Effector memory CD8-positive, alpha-beta T cell (primary cell): ENCODE measurements at regions not wholly inside any gene's neighbourhood (a gene's known extent, or its start where the extent isn't known, plus 50 kb on each side); places are given as distances from the start of the nearest gene placed in this dataset.

Source experiments
- ATAC-seq: fragments of 150-1000 bp; cut with Tn5 transposase; replicated peaks from 2 replicates; pipeline ENCODE4 v1.10.0; 2021; ENCODE audit warnings: mild to moderate bottlenecking, moderate library complexity
- DNase-seq, 3 experiments: peaks; one replicate each; pipeline ENCODE4 v3.0.0; 2021
- H3K27ac Mint-ChIP-seq, 2 donors: one replicate each; pipeline ENCODE4 v1.8.0; 2022; ENCODE audit warnings: mild to moderate bottlenecking in 2 of 2, mixed read lengths in 2 of 2, moderate library complexity in 2 of 2
- H3K27me3 Mint-ChIP-seq, 2 donors: one replicate each; pipeline ENCODE4 v1.8.0; 2022; ENCODE audit warnings: mixed read lengths in 2 of 2
- H3K36me3 Mint-ChIP-seq: one replicate; pipeline ENCODE4 v1.8.0; 2022; ENCODE audit warnings: mild to moderate bottlenecking, moderate library complexity, mixed read lengths; ENCODE audit not compliant: insufficient read depth
- H3K4me1 Mint-ChIP-seq, 2 donors: one replicate each; pipeline ENCODE4 v1.8.0; 2022; ENCODE audit warnings: low read depth in 2 of 2, mixed read lengths in 2 of 2
- H3K4me3 Mint-ChIP-seq, 2 donors: one replicate each; pipeline ENCODE4 v1.8.0; 2022; ENCODE audit warnings: mild to moderate bottlenecking in 2 of 2, mixed read lengths in 2 of 2, moderate library complexity in 2 of 2
- H3K9me3 Mint-ChIP-seq, 2 donors: one replicate each; pipeline ENCODE4 v1.8.0; 2022; ENCODE audit warnings: mixed read lengths in 2 of 2

DNA sequence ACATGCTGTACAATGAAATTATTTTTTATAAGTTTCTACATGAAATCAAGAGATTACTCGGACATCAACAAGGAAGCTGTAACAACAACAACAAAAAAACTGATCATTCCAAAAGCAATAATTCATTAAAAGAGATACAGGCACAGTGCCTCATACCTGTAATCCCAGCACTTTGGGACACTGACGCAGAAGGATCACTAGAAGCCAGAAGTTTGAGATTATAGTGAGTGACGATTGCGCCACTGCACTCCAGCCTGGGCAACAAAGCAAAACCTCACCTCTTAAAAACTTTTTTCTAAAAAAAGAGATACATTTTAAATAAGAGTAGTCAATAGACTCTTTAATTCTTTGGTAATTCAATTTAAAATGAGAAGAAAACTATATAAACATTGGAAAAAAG, 364.3 kb downstream of the TNS1 start:
- ATAC-seq (no peak), DNase-seq (no peak)
- Mint-ChIP-seq H3K36me3 (no peaks in the 10 kb centered on the region), H3K27ac (no peak overlapping the region), H3K9me3 (no peaks in the 10 kb centered on the region), H3K4me1 (no peaks in the 10 kb centered on the region), H3K27me3 (peaks cover 13 to 17% of the 10 kb centered on the region in 2 donors), H3K4me3 (no peak overlapping the region)

DNA sequence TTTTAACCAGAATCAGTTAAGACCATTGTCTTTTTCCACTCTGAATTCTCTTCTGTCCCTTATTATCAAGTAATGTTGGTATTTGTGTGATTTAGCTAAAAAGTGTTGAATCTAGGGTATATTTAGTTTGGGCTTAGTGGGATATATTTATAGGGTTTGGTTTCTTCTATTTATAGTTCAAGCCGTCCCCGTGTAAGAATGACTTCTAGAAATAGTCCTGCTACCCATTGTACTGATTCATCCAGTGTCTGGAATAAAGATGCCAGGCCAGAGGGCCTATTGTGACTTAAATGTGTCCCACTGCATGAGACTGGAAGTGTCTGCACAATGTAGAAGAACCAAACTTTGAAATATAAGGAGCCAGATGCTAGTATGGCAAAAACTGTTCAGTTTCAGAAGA, 364.8 kb downstream of the TNS1 start:
- H3K27ac Mint-ChIP-seq: no peak overlapping the region

DNA sequence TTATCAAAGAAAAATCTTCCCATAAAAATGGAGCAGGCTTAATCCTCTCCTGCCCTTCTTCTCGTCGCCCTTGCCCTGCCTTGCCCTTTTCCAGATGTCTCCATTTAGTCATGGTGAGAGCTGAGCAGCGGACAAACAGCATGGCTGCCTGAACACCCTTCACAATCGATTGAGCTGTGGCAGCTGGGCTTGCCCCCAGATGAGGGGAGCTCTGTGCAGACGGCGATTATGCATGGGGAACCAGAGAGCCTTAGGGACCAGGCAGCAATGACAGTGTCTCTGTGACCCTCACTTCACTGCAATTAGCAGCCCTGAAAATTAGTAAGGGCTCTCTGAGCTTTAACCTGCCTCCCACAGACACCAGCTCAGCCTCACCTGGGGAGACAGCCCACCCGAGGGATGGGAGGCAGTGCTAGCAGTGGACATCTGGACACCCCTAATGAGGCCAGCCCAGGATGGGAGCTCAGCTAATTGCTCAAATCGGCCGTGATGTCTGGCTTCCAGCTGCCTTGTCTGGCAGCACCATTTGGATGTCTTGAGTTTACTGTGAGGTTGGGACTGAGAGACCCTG, 365.7 kb downstream of the TNS1 start:
- Mint-ChIP-seq H3K27ac (no peak overlapping the region), H3K4me1 (no peaks in the 10 kb centered on the region), H3K27me3 (peaks cover 16 to 17% of the 10 kb centered on the region in 2 donors), H3K9me3 (no peaks in the 10 kb centered on the region), H3K36me3 (no peaks in the 10 kb centered on the region), H3K4me3 (no peak overlapping the region)
- no peak for ATAC-seq
- DNase-seq: no peak

More for the DNA sequence above, 364.8 kb downstream of the TNS1 start:
- Mint-ChIP-seq H3K36me3 (no peaks in the 10 kb centered on the region), H3K4me3 (no peak overlapping the region), H3K27me3 (peaks cover 16 to 17% of the 10 kb centered on the region in 2 donors), H3K4me1 (no peaks in the 10 kb centered on the region), H3K9me3 (no peaks in the 10 kb centered on the region)
- DNase-seq: no peak
- no peak for ATAC-seq

DNA sequence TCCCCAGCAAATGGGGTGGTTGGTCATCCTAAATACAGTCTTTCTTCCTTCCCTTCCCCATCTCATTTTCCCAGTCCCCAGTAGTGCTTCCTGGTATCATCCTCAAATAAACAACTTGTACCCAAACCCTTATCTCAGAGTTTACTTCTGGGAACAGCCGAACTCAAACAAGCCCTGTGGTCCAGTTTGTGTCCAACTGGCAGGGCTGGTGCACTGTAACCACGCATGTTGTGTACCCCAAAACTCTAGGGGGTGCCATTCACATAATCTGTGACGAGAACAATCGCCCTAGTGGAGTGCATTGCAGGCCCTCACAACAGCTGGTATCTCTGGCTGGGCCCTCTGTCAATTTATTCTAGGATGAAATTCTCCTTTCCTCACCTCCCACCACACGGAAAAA, 366.2 kb downstream of the TNS1 start:
- ATAC-seq: no peak
- H3K4me3 Mint-ChIP-seq: no peak overlapping the region
- H3K9me3 Mint-ChIP-seq: no peaks in the 10 kb centered on the region
- H3K36me3 Mint-ChIP-seq: no peaks in the 10 kb centered on the region
- H3K27me3 Mint-ChIP-seq: peaks cover 17 to 21% of the 10 kb centered on the region in 2 donors
- DNase-seq: no peak
- no peaks in the 10 kb centered on the region for H3K4me1 Mint-ChIP-seq
- H3K27ac Mint-ChIP-seq: no peak overlapping the region

DNA sequence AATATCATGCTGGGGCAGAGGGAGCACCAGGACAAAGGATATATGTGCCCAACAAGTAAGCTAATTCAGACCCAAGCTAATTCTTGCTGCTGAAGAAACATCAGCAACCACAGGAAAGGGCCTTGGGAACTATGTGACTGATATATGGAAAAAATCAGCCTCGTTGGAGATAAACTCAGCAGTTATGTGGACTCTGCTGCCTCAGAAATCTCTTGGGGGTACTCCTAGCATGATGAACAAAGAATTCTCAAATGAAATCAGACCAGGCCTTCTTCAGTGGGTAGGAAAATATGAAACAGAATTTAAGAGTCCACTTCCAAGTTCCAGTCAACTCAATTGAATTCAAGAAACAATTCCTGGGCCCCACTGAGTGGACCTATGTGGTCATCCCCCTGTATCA, 367.9 kb downstream of the TNS1 start:
- DNase-seq (no peak), ATAC-seq (no peak)
- H3K9me3 Mint-ChIP-seq: no peaks in the 10 kb centered on the region
- no peaks in the 10 kb centered on the region for H3K36me3 Mint-ChIP-seq
- no peaks in the 10 kb centered on the region for H3K4me1 Mint-ChIP-seq
- H3K4me3 Mint-ChIP-seq: no peak overlapping the region
- H3K27me3 Mint-ChIP-seq: peaks cover 17 to 28% of the 10 kb centered on the region in 2 donors
- H3K27ac Mint-ChIP-seq: no peak overlapping the region

DNA sequence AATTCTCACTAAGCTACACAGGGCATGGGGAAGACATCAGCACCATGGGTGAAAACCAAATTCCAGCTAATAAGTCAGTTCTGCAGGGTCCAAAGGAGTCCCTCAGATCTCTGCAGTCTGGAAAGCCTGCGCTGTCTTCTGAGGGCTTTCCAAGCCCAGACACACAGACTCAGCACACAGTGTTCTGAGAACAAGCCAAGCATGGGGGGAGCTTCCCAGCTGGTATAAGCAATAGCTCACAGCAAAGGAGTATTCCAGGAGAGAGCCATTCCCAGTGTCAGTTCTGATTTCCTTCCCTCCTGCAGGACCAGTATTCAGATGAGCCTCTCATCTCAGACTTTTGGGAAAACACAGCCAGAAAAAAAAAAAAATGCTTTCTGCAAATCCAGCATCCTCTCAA, 370.8 kb downstream of the TNS1 start:
- no peak for DNase-seq
- no peak for ATAC-seq
- no peak overlapping the region for H3K4me3 Mint-ChIP-seq
- no peaks in the 10 kb centered on the region for H3K36me3 Mint-ChIP-seq
- no peaks in the 10 kb centered on the region for H3K4me1 Mint-ChIP-seq
- no peak overlapping the region for H3K27ac Mint-ChIP-seq
- H3K27me3 Mint-ChIP-seq: peaks cover 17 to 28% of the 10 kb centered on the region in 2 donors
- H3K9me3 Mint-ChIP-seq: no peaks in the 10 kb centered on the region

DNA sequence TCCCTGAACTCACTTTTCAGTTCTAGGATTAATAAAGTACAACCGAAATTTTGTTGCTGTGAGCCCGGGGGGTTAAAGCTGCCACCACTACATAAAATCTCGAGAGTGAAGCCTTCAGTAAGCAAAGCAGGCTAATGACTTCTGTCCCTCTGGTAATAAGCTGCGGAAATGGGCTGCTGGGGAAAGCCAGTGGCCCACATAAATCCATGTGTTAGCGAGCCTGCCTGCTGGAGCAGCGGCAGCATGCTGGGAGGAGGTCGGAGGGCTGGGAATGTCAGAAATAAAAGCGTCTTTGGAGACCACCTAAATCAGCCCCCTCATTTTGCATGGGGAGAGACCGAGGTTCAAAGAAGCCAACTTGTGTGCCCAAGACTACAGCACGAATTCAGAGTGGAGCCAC, 371.7 kb downstream of the TNS1 start:
- Mint-ChIP-seq H3K36me3 (no peaks in the 10 kb centered on the region), H3K27ac (no peak overlapping the region), H3K9me3 (no peaks in the 10 kb centered on the region), H3K4me1 (no peaks in the 10 kb centered on the region), H3K27me3 (peaks cover 9 to 23% of the 10 kb centered on the region in 2 donors), H3K4me3 (no peak overlapping the region)
- ATAC-seq: no peak
- no peak for DNase-seq

- Mint-ChIP-seq H3K4me3 (no peak overlapping the region), H3K9me3 (no peaks in the 10 kb centered on the region), H3K27me3 (peaks cover 9 to 17% of the 10 kb centered on the region in 2 donors), H3K27ac (no peak overlapping the region), H3K36me3 (no peaks in the 10 kb centered on the region), H3K4me1 (no peaks in the 10 kb centered on the region)
- ATAC-seq (no peak), DNase-seq (no peak)
Observed at GRCh38 chr2:217629347-217629746, 373.4 kb downstream of the TNS1 start.

DNA sequence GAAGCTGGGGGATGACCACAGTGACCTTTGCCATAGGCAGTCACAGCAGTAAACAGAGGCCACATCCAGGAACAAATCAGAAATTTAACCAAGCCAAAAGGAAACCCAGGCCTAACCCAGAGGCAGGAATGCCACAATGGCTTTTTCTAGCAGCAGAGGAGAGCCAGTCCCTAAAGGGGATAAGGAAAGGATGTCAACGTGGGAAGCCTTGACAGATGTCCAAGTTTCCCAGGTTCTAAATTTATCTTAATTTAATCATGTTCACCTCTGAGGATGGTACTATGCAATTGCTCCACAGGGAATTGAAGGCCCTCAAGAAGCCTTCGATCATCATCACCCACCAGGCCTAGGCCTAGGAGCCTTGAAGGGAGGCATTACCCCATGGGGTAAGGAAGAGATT, 374.7 kb downstream of the TNS1 start:
- Mint-ChIP-seq H3K4me1 (no peaks in the 10 kb centered on the region), H3K4me3 (no peak overlapping the region), H3K9me3 (no peaks in the 10 kb centered on the region), H3K36me3 (no peaks in the 10 kb centered on the region), H3K27ac (no peak overlapping the region), H3K27me3 (peaks cover 9 to 12% of the 10 kb centered on the region in 2 donors)
- ATAC-seq (no peak), DNase-seq (no peak)

GRCh38 chr2:217626926-217627325, 375.9 kb downstream of the TNS1 start:
- Mint-ChIP-seq H3K36me3 (no peaks in the 10 kb centered on the region), H3K4me1 (no peaks in the 10 kb centered on the region), H3K27ac (no peak overlapping the region), H3K27me3 (peaks cover 11 to 15% of the 10 kb centered on the region in 2 donors), H3K9me3 (no peaks in the 10 kb centered on the region), H3K4me3 (no peak overlapping the region)
- ATAC-seq (no peak), DNase-seq (no peak)

DNA sequence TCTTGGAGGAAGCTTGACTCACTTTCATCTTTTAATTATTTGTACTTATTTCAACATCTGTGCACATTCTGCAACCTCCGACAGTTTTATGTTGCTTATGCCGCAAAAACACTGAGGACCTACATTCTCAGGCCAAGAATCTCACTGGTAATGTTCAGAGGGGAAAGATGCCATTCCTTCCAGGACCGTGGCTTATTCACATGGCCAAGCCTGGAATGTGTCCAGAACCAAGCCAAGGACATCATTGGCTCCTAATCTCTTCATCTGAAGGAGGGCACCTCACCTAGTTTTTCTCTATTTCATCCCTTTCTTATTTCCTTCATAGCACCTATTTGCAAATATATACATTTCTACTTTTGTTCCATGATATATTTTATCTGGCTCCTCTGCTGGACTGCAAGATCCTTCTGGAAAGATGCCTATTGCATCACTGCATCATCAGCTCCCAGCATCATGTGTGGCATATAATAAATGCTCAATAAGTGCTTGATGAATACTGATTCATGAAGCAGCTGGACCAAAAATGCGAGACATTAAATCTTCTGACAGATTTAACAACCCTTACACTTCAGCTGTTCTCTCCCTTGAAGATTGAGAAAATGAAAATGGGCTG, 377.1 kb downstream of the TNS1 start:
- no peaks in the 10 kb centered on the region for H3K4me1 Mint-ChIP-seq
- no peak for ATAC-seq
- H3K36me3 Mint-ChIP-seq: no peaks in the 10 kb centered on the region
- no peak overlapping the region for H3K4me3 Mint-ChIP-seq
- no peak overlapping the region for H3K27ac Mint-ChIP-seq
- peaks cover 5 to 24% of the 10 kb centered on the region in 2 donors for H3K27me3 Mint-ChIP-seq
- no peaks in the 10 kb centered on the region for H3K9me3 Mint-ChIP-seq
- no peak for DNase-seq

DNA sequence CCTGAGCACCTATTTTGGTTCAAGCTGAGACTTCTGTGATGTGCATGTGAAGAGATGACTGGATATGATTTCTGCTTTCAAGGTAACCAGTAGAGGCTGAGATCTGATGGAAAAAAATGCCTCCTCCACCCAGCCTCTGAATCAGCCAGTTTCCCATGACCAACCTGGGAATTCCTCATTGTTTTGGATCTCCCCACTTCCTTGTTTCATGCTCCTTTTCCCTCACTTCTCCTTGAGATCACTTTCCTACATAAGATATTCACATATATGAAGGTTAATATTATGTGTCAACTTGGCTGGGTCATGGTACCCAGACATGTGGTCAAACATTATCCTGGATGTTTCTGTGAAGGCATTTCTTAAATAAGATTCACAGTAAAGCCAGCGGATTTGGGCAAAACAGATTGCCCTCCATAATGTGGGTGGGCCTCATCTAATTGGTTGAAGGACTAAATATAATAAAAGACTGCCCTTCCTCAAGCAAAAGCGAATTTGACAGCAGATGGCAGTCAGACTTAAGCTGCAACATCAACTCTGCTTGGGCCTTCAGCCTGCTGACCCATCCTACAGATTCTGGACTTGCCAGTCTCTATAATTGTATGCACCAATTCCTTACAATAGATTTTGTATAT, 379.4 kb downstream of the TNS1 start:
- Mint-ChIP-seq H3K4me3 (no peak overlapping the region), H3K27me3 (peaks cover 5 to 24% of the 10 kb centered on the region in 2 donors), H3K9me3 (no peaks in the 10 kb centered on the region), H3K36me3 (no peaks in the 10 kb centered on the region), H3K4me1 (no peaks in the 10 kb centered on the region), H3K27ac (no peak overlapping the region)
- ATAC-seq (no peak), DNase-seq (no peak)

- Mint-ChIP-seq H3K27ac (no peak overlapping the region), H3K36me3 (no peaks in the 10 kb centered on the region), H3K27me3 (peaks cover 5 to 24% of the 10 kb centered on the region in 2 donors), H3K4me1 (no peaks in the 10 kb centered on the region), H3K9me3 (no peaks in the 10 kb centered on the region), H3K4me3 (no peak overlapping the region)
- DNase-seq (no peak), ATAC-seq (no peak)
Observed at GRCh38 chr2:217622205-217623060, 380.4 kb downstream of the TNS1 start.
